ENCODE measurements at regions not wholly inside any gene's neighbourhood (a gene's known extent, or its start where the extent isn't known, plus 50 kb on each side); places are given as distances from the start of the nearest gene placed in this dataset.
"Not testable (repeated sequence)": the region's sequence is repeated elsewhere in the genome, so short reads cannot be mapped to it uniquely, and the experiment has no call there.

GRCh38 chr17:27158382-27158781 lies 135.5 kb upstream of the WSB1 start:
- no peak overlapping the region for H4K91ac ChIP-seq (ENCODE audit: low read depth, low read length)
- H2BK120ac ChIP-seq (ENCODE audit: insufficient read depth, low read length, poor library complexity), result no peak overlapping the region
- no peak overlapping the region for H3K4ac ChIP-seq (ENCODE audit: low read depth, low read length)
- H2BK5ac ChIP-seq (ENCODE audit: low read depth, low read length, poor library complexity), result no peak overlapping the region
- WGBS (ENCODE audit: extremely low coverage, insufficient coverage, insufficient read length), result no CpG with 5 or more reads among the region's 18 CpGs
- no peaks in the 10 kb centered on the region for H3K79me1 ChIP-seq (ENCODE audit: low read length)
- no peak overlapping the region for H3K23ac ChIP-seq (ENCODE audit: low read length)
- H2AFZ ChIP-seq (ENCODE audit: insufficient read depth, low read length, poor library complexity), result no peak overlapping the region
- no peaks in the 10 kb centered on the region for H3K27me3 ChIP-seq (ENCODE audit: insufficient read depth, low read length)
- peaks cover 52% of the 10 kb centered on the region for H3K9me3 ChIP-seq (ENCODE audit: insufficient read depth, low read depth, low read length)
- no peak overlapping the region for H2AK5ac ChIP-seq (ENCODE audit: low read length)
- no peak overlapping the region for H3K9ac ChIP-seq (ENCODE audit: low read length)
- no peaks in the 10 kb centered on the region for H3K4me1 ChIP-seq (ENCODE audit: control insufficient read depth in 1 of 2, insufficient read depth in 2 of 2, low read length in 2 of 2)
- H3K18ac ChIP-seq (ENCODE audit: low read length), result no peak overlapping the region
- H3K27ac ChIP-seq (ENCODE audit: low read depth, low read length), result no peak overlapping the region
- H3K36me3 ChIP-seq (ENCODE audit: control insufficient read depth in 1 of 2, insufficient read depth in 2 of 2, low read length in 2 of 2), result no peaks in the 10 kb centered on the region
- H3K4me3 ChIP-seq (ENCODE audit: low read depth, low read length), result no peak overlapping the region
- H2BK12ac ChIP-seq (ENCODE audit: low read length), result no peak overlapping the region
- no peak for DNase-seq
- no peaks in the 10 kb centered on the region for H3K79me2 ChIP-seq (ENCODE audit: control insufficient read depth, insufficient read depth, low read length, poor library complexity)
- H4K12ac ChIP-seq (ENCODE audit: low read depth, low read length), result no peak overlapping the region
- no peak overlapping the region for H3K14ac ChIP-seq (ENCODE audit: low read length)
- H4K8ac ChIP-seq (ENCODE audit: low read depth, low read length), result no peak overlapping the region
- no peak overlapping the region for H3K4me2 ChIP-seq (ENCODE audit: low read length)

GRCh38 chr17:27180322-27180721 lies 113.6 kb upstream of the WSB1 start:
- Histone ChIP-seq H3K79me2 (ENCODE audit: control insufficient read depth, insufficient read depth, low read length, poor library complexity) (no peaks in the 10 kb centered on the region), H3K27ac (ENCODE audit: low read depth, low read length) (no peak overlapping the region), H3K4me2 (ENCODE audit: low read length) (no peak overlapping the region), H3K4ac (ENCODE audit: low read depth, low read length) (no peak overlapping the region), H3K18ac (ENCODE audit: low read length) (no peak overlapping the region), H4K91ac (ENCODE audit: low read depth, low read length) (no peak overlapping the region), H2AK5ac (ENCODE audit: low read length) (no peak overlapping the region), H3K23ac (ENCODE audit: low read length) (no peak overlapping the region), H3K27me3 (ENCODE audit: insufficient read depth, low read length) (no peaks in the 10 kb centered on the region), H4K8ac (ENCODE audit: low read depth, low read length) (no peak overlapping the region), H3K4me1 (ENCODE audit: control insufficient read depth in 1 of 2, insufficient read depth in 2 of 2, low read length in 2 of 2) (no peaks in the 10 kb centered on the region), H2AFZ (ENCODE audit: insufficient read depth, low read length, poor library complexity) (no peak overlapping the region), H2BK5ac (ENCODE audit: low read depth, low read length, poor library complexity) (no peak overlapping the region), H3K14ac (ENCODE audit: low read length) (no peak overlapping the region), H3K9ac (ENCODE audit: low read length) (no peak overlapping the region), H4K12ac (ENCODE audit: low read depth, low read length) (no peak overlapping the region), H2BK12ac (ENCODE audit: low read length) (no peak overlapping the region), H3K36me3 (ENCODE audit: control insufficient read depth in 1 of 2, insufficient read depth in 2 of 2, low read length in 2 of 2) (no peaks in the 10 kb centered on the region), H3K79me1 (ENCODE audit: low read length) (no peaks in the 10 kb centered on the region), H3K4me3 (ENCODE audit: low read depth, low read length) (no peak overlapping the region), H2BK120ac (ENCODE audit: insufficient read depth, low read length, poor library complexity) (no peak overlapping the region), H3K9me3 (ENCODE audit: insufficient read depth, low read depth, low read length) (no peaks in the 10 kb centered on the region)
- no CpG with 5 or more reads among the region's 5 CpGs for WGBS (ENCODE audit: extremely low coverage, insufficient coverage, insufficient read length)
- DNase-seq, result no peak

- H3K9me3 ChIP-seq (ENCODE audit: insufficient read depth, low read depth, low read length); H2BK120ac ChIP-seq (ENCODE audit: insufficient read depth, low read length, poor library complexity); H4K12ac ChIP-seq (ENCODE audit: low read depth, low read length); H2BK12ac ChIP-seq (ENCODE audit: low read length); H3K18ac ChIP-seq (ENCODE audit: low read length); H3K9ac ChIP-seq (ENCODE audit: low read length); DNase-seq; H2AK5ac ChIP-seq (ENCODE audit: low read length); H3K79me1 ChIP-seq (ENCODE audit: low read length); H2AFZ ChIP-seq (ENCODE audit: insufficient read depth, low read length, poor library complexity); H3K79me2 ChIP-seq (ENCODE audit: control insufficient read depth, insufficient read depth, low read length, poor library complexity); H3K36me3 ChIP-seq (ENCODE audit: control insufficient read depth in 1 of 2, insufficient read depth in 2 of 2, low read length in 2 of 2); H4K8ac ChIP-seq (ENCODE audit: low read depth, low read length); H2BK5ac ChIP-seq (ENCODE audit: low read depth, low read length, poor library complexity); H3K27me3 ChIP-seq (ENCODE audit: insufficient read depth, low read length); H4K91ac ChIP-seq (ENCODE audit: low read depth, low read length); H3K4ac ChIP-seq (ENCODE audit: low read depth, low read length); H3K4me1 ChIP-seq (ENCODE audit: control insufficient read depth in 1 of 2, insufficient read depth in 2 of 2, low read length in 2 of 2); H3K14ac ChIP-seq (ENCODE audit: low read length); H3K27ac ChIP-seq (ENCODE audit: low read depth, low read length); H3K4me2 ChIP-seq (ENCODE audit: low read length); H3K23ac ChIP-seq (ENCODE audit: low read length); H3K4me3 ChIP-seq (ENCODE audit: low read depth, low read length): not testable (repeated sequence)
- WGBS (ENCODE audit: extremely low coverage, insufficient coverage, insufficient read length), result no CpG with 5 or more reads among the region's 2 CpGs
Measured at GRCh38 chr17:27181379-27181925, 112.5 kb upstream of the WSB1 start.

DNA sequence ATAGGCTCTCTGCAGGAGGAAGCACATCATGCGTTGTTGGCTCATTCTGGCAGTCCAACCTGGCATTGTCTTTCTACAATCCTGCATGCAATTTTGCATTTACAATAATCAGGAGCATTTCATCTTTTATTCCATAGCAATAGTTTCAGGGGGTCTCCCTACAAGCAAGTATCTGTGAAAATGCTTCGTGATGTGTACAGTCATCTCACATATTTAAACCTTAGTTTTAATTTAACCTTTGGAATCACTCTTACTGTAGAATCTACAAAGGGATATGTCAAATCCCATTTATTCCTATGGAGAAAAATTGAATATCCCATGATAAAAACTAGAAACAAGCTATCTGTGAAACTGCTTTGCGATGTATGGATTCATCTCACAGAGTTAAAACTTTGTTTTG lies 112.0 kb upstream of the WSB1 start:
- H3K4me1 ChIP-seq (ENCODE audit: control insufficient read depth in 1 of 2, insufficient read depth in 2 of 2, low read length in 2 of 2), result no peaks in the 10 kb centered on the region
- no peaks in the 10 kb centered on the region for H3K27me3 ChIP-seq (ENCODE audit: insufficient read depth, low read length)
- H2BK12ac ChIP-seq (ENCODE audit: low read length), result no peak overlapping the region
- H4K91ac ChIP-seq (ENCODE audit: low read depth, low read length), result no peak overlapping the region
- no peak overlapping the region for H4K8ac ChIP-seq (ENCODE audit: low read depth, low read length)
- H3K9ac ChIP-seq (ENCODE audit: low read length), result no peak overlapping the region
- H3K4me2 ChIP-seq (ENCODE audit: low read length), result no peak overlapping the region
- H3K4me3 ChIP-seq (ENCODE audit: low read depth, low read length), result no peak overlapping the region
- no peaks in the 10 kb centered on the region for H3K79me1 ChIP-seq (ENCODE audit: low read length)
- no peak overlapping the region for H4K12ac ChIP-seq (ENCODE audit: low read depth, low read length)
- no peak overlapping the region for H3K18ac ChIP-seq (ENCODE audit: low read length)
- no peak overlapping the region for H2AFZ ChIP-seq (ENCODE audit: insufficient read depth, low read length, poor library complexity)
- no peak overlapping the region for H2BK5ac ChIP-seq (ENCODE audit: low read depth, low read length, poor library complexity)
- H2AK5ac ChIP-seq (ENCODE audit: low read length), result no peak overlapping the region
- H2BK120ac ChIP-seq (ENCODE audit: insufficient read depth, low read length, poor library complexity), result no peak overlapping the region
- no peaks in the 10 kb centered on the region for H3K9me3 ChIP-seq (ENCODE audit: insufficient read depth, low read depth, low read length)
- H3K36me3 ChIP-seq (ENCODE audit: control insufficient read depth in 1 of 2, insufficient read depth in 2 of 2, low read length in 2 of 2), result no peaks in the 10 kb centered on the region
- no peaks in the 10 kb centered on the region for H3K79me2 ChIP-seq (ENCODE audit: control insufficient read depth, insufficient read depth, low read length, poor library complexity)
- no CpG with 5 or more reads among the region's 3 CpGs for WGBS (ENCODE audit: extremely low coverage, insufficient coverage, insufficient read length)
- no peak for DNase-seq
- no peak overlapping the region for H3K23ac ChIP-seq (ENCODE audit: low read length)
- no peak overlapping the region for H3K27ac ChIP-seq (ENCODE audit: low read depth, low read length)
- H3K4ac ChIP-seq (ENCODE audit: low read depth, low read length), result no peak overlapping the region
- H3K14ac ChIP-seq (ENCODE audit: low read length), result no peak overlapping the region
